ENCODE measurements at regions not wholly inside any gene's neighbourhood (a gene's known extent, or its start where the extent isn't known, plus 50 kb on each side); places are given as distances from the start of the nearest gene placed in this dataset.
"Not testable (repeated sequence)": the region's sequence is repeated elsewhere in the genome, so short reads cannot be mapped to it uniquely, and the experiment has no call there.

DNA sequence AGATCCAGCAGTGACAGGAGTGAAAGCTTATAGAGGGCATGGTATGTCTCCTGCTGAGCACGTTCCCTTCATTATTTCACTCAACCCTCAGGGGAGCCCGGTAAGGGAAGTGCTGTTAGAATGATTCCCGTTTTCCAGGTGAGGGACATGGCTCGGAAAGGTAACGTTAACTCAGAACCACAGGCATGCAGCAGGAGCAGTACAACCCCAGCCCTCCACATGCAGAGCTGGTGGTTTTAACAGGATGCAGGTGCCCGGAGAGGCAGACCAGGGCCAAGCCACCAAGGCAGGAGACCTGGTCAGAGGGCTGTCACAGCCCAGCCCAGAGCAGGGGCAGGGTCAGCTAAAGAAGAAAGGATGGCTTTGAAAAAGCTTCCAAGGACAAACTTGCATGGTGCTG lies 268.5 kb downstream of the SH3BP4 start:
- H3K36me3 Mint-ChIP-seq (ENCODE audit: low read depth): no peaks in the 10 kb centered on the region
- H3K9me3 Mint-ChIP-seq: no peaks in the 10 kb centered on the region
- H3K4me3 Mint-ChIP-seq: no peak overlapping the region
- no peaks in the 10 kb centered on the region for H3K4me1 Mint-ChIP-seq
- DNase-seq: no peak
- ChIA-PET POLR2A (no interaction called here), CTCF (no interaction called here)
- H3K27me3 Mint-ChIP-seq: peaks cover 9% of the 10 kb centered on the region
- no peak overlapping the region for H3K27ac Mint-ChIP-seq

DNA sequence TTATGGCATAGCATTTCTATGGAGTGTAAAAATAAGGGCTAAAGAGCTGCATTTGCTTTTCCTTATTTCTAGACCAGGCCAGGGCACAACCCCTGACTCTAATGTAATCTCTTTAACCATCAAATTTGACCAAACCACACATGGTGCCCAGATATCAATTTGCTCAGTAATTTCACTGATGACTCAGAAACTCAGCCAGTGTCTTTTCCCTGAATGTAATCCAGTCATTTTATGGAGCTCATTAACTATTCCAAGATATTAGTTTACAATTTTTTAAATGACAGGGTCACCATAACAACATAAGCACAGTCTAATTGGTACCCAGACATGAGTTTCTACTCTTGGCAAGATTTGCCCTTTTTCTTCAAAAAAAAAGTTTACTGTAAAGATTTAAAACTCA lies 270.8 kb upstream of the AGAP1 start:
- peaks cover 9% of the 10 kb centered on the region for H3K27me3 Mint-ChIP-seq

DNA sequence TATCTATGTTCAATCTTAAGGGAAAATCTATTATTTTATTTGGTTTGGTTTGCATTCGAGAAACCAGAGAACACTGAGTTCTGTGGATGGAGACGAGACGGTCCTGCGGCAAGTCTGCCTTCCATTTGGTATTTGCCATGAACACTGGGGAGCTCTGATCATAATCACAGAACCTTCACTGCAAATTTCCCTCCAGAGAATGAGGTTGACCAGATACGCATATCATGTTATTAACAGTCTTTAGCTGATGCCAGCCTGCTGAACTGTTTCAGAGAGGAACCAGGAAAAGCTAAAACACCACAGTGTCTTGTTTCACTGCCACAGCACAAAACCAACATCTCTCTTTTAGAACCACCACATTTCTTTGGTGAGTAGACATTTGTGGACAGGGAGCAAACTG lies 269.4 kb upstream of the AGAP1 start:
- Mint-ChIP-seq H3K27me3 (peaks cover 9% of the 10 kb centered on the region), H3K27ac (no peak overlapping the region), H3K9me3 (no peaks in the 10 kb centered on the region), H3K4me3 (no peak overlapping the region), H3K36me3 (ENCODE audit: low read depth) (no peaks in the 10 kb centered on the region), H3K4me1 (no peaks in the 10 kb centered on the region)
- CTCF ChIA-PET: interaction anchor here (0.6 kb wide), 1 partner anchor 79 kb away, joined by 3 read pairs; no protein-coding TSS in a partner anchor
- no peak for DNase-seq
- POLR2A ChIA-PET: no interaction called here

More for the DNA sequence above, 270.8 kb upstream of the AGAP1 start:
- POLR2A ChIA-PET: no interaction called here
- Mint-ChIP-seq H3K36me3 (ENCODE audit: low read depth) (no peaks in the 10 kb centered on the region), H3K4me3 (no peak overlapping the region), H3K27ac (no peak overlapping the region), H3K4me1 (no peaks in the 10 kb centered on the region), H3K9me3 (no peaks in the 10 kb centered on the region)
- CTCF ChIA-PET: no interaction called here
- no peak for DNase-seq

DNA sequence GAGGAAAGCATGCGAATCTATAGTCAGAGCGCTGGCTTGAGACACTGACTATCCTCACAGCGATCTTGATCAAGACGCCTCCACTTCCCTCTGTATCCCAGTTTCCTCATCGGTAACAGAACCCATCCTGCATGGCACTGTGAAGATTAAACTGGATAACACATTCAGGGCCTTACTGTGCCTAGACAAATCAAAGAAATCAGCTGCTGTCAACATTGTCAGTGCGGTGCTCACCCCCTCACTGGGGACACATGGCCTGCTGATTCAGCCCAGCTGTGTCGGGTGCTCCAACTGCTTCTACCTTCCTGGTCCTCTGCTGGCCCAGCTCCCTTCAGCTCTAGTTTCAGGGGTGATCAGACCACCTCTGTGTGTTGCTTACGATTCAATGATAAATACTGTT lies 268.6 kb upstream of the AGAP1 start:
- ChIA-PET POLR2A (no interaction called here), CTCF (no interaction called here)
- Mint-ChIP-seq H3K4me1 (no peaks in the 10 kb centered on the region), H3K4me3 (no peak overlapping the region), H3K27me3 (peaks cover 11% of the 10 kb centered on the region), H3K27ac (no peak overlapping the region), H3K9me3 (no peaks in the 10 kb centered on the region), H3K36me3 (ENCODE audit: low read depth) (no peaks in the 10 kb centered on the region)
- DNase-seq: no peak

DNA sequence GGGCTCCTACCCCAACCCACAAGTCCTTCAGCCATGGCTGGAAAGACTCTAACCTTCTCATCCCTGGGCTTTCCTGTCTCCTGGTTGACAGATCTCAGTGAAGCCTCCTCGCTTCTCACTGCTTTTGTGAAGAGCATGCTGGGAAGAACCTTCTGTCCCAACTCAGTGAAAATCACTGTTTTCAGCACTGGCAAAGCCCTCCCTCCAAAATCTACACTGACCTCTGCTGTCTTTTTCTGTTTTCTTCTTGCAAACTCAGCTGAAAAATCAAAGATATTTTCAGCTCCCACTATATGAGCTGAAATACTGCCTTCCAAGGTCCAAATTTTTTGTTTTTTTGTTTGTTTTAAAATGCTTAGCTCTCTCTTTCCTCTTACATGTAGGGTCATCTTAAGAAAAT lies 266.3 kb upstream of the AGAP1 start:
- H3K4me1 Mint-ChIP-seq: no peaks in the 10 kb centered on the region
- POLR2A ChIA-PET: no interaction called here
- CTCF ChIA-PET: interaction anchor here (0.8 kb wide), 1 partner anchor 38 kb away, joined by 3 read pairs; no protein-coding TSS in a partner anchor

DNA sequence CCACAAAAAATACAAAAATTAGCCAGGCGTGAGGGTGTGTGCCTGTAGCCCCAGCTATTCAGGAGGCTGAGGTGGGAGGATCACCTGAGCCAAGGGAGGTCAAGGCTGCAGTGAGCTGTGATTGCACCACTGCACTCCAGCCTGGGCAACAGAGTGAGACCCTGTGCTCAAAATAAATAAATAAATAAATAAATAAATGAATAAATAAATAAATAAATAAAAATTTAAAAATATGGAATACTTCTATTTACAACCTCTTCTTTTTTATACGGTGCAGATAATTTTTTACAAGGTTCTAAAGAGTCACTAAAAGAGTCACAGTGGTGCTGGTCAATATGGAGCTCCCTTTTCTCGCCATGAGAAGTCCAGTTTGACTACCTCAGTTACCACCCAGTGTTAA lies 265.4 kb upstream of the AGAP1 start:
- H3K4me1 Mint-ChIP-seq; POLR2A ChIA-PET; H3K36me3 Mint-ChIP-seq (ENCODE audit: low read depth); H3K4me3 Mint-ChIP-seq; CTCF ChIA-PET; H3K27me3 Mint-ChIP-seq; H3K27ac Mint-ChIP-seq; H3K9me3 Mint-ChIP-seq; DNase-seq: not testable (repeated sequence)

More for the DNA sequence above, 266.3 kb upstream of the AGAP1 start:
- Mint-ChIP-seq H3K27ac (no peak overlapping the region), H3K27me3 (peaks cover 9% of the 10 kb centered on the region), H3K9me3 (no peaks in the 10 kb centered on the region), H3K4me3 (no peak overlapping the region), H3K36me3 (ENCODE audit: low read depth) (no peaks in the 10 kb centered on the region)
- DNase-seq: no peak

DNA sequence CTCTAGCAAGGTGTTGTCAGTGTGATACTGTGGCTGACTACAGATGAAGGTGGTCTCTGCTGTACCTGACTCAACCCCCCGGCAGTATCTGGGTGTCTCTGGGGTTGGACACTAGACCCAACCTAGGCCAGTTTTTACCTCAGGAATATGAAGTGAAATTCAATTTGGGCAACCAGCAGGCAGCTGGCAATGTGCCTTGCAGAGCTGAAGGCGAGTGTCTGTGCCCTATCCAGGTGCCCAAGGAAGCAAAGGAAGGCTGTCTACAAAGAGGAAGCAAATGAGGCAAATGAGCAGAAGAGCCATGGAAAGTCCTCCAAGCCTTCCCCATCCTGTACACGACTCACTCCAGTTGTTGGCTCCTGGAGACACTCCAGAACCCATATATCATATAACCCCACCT lies 264.6 kb upstream of the AGAP1 start:
- no peaks in the 10 kb centered on the region for H3K4me1 Mint-ChIP-seq
- H3K27ac Mint-ChIP-seq: no peak overlapping the region
- no peak overlapping the region for H3K4me3 Mint-ChIP-seq
- ChIA-PET CTCF (no interaction called here), POLR2A (no interaction called here)
- H3K36me3 Mint-ChIP-seq (ENCODE audit: low read depth): no peaks in the 10 kb centered on the region
- no peak for DNase-seq
- H3K27me3 Mint-ChIP-seq: peaks cover 6% of the 10 kb centered on the region
- no peaks in the 10 kb centered on the region for H3K9me3 Mint-ChIP-seq

DNA sequence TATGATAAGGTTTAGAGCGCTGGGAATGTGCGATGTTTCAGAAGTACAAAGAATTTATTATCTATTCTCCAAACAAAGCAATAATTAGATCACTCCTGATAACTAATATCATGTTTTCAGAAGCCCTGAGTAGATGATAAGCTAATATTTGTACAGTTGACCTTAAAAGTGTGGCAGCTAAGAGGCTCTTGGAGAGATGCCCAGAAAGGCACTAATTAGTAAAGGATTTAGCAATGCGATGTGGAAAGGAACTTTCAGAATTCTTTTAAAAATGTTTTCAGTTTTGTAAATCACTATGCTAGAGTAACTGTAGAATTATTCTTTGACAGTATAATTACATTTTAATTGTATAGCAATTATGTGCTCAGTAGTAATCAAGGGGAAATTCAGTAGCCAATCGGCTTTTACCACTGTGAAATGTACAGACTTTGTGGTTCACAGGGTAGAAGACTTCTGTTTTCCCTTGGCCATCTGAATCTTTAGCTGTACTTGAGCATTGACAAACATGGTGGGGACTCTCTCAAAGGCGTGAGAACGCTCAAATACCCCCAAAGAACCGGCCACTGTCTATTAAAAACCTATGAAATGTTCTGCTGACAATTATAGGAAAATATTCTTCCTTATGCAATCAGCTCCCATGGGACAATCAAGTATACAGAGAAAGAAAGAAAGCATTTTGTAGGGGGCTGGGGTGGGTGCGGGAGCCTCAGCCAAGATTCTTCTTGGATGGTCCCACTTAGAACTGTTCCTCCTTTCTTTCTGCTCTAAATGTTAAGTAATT lies 262.8 kb upstream of the AGAP1 start:
- Mint-ChIP-seq H3K36me3 (ENCODE audit: low read depth) (no peaks in the 10 kb centered on the region), H3K27ac (no peak overlapping the region), H3K9me3 (no peaks in the 10 kb centered on the region), H3K4me3 (no peak overlapping the region), H3K27me3 (peaks cover 6% of the 10 kb centered on the region), H3K4me1 (no peaks in the 10 kb centered on the region)
- DNase-seq: no peak
- ChIA-PET CTCF (no interaction called here), POLR2A (no interaction called here)

DNA sequence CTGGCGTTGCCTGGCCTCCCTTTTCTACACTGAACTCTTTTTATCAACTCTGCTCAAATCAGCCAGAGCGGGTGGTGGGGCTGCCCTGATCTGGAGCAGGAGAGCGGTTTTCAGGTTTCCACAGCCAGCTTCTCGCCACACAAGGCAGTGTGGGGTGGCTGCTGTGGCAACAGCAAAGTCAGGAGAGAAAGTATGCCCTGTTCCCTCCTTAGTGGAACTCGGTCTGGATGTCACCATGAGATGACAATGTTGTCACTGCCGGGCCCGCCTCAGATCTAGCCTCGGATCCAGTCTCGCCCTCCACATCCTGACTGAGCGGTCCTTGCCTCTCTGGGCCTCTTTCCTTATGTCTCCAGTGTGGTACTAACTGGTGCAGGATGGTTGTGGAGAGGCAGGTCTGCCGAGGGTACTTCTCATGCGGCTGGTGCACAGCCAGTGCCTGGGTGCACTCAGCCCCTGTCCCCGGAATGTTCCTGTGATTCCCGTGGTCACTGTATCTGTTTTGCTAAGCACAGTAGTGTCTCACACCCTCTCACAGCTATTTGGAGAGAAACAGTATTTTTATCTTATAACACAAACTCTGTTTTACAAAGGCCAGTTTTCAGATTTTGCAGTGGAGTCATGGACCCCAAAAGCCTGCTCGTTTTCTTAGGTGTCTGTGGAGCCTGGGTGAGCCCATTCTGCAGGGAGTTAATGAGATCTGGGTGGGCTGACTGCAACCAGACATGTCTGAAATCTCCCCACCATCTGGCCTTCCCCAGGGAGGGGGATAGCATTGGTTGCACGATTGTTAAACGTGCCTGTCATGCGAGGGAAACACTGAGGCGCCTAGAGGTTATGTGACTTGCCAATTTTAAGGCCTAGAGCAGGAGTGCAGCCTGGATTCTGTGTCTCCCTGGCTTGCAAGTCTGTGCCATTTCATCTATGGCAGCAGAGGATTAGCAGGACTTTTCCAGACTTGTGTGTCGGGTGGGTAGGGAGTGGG lies 261.1 kb upstream of the AGAP1 start:
- Mint-ChIP-seq H3K36me3 (ENCODE audit: low read depth) (no peaks in the 10 kb centered on the region), H3K27me3 (peaks cover 3% of the 10 kb centered on the region), H3K4me1 (no peaks in the 10 kb centered on the region), H3K9me3 (no peaks in the 10 kb centered on the region), H3K27ac (no peak overlapping the region), H3K4me3 (no peak overlapping the region)
- ChIA-PET CTCF (no interaction called here), POLR2A (no interaction called here)
- no peak for DNase-seq

DNA sequence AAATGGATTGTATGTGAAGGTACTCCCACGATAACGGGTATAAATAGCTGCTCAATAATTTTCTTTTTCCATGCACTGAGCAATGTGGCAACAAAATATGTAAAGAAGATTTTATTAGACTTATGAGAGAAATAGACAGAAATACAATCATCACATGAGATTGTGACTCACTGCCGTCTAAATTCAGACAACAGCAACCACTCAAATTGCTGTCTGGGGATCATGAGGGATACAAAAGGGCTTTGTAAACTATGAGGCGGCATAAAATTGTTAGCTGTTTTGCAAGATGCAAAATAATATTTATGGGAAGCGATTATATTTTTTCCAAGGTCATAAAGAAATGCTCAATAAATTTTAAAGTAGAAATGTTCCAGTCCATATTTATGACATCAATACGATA lies 259.1 kb upstream of the AGAP1 start:
- CTCF ChIA-PET: no interaction called here
- H3K36me3 Mint-ChIP-seq (ENCODE audit: low read depth): no peaks in the 10 kb centered on the region
- no peak for DNase-seq
- H3K27ac Mint-ChIP-seq: no peak overlapping the region
- H3K27me3 Mint-ChIP-seq: no peaks in the 10 kb centered on the region
- POLR2A ChIA-PET: no interaction called here
- no peaks in the 10 kb centered on the region for H3K9me3 Mint-ChIP-seq
- H3K4me3 Mint-ChIP-seq: no peak overlapping the region
- H3K4me1 Mint-ChIP-seq: no peaks in the 10 kb centered on the region

DNA sequence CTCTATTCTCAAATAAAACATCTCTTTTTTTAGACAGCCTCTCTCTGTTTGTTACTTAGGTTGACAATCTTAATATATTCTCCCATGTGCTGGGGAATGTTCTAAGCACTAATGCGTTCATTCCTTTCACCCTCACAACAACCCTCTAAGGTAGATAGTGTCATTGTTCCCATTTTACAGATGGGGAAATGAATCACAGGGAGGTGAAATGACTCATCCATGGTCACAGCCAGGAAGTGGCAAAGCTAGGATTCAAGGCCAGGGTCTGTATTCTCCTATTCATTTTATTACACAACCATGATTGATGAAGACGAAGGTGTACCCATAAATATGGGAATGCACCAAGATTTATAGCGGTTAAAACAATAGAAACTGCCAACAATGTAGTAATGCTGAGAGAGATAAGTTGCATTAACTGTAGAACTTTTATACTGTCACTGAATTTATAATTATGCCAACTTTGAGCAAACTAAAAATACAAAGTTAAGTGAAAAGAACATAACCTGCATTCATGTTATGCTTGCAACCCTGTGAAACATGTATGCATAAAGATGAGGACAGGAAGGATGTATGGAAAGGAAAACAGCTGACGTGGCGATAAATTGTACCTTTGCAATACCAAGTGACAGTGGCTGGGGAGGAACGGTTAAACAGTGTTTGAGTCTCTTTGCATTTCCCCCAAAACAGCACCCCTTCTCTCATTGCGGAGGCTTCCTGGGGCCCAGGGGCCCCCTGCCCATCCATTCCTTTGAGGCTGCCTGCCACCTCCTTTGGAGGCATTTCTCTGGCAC lies 257.7 kb upstream of the AGAP1 start:
- Mint-ChIP-seq H3K27ac (no peak overlapping the region), H3K4me1 (no peaks in the 10 kb centered on the region), H3K9me3 (no peaks in the 10 kb centered on the region), H3K27me3 (peaks cover 3% of the 10 kb centered on the region), H3K36me3 (ENCODE audit: low read depth) (no peaks in the 10 kb centered on the region), H3K4me3 (no peak overlapping the region)
- POLR2A ChIA-PET: no interaction called here
- CTCF ChIA-PET: no interaction called here
- DNase-seq: no peak

DNA sequence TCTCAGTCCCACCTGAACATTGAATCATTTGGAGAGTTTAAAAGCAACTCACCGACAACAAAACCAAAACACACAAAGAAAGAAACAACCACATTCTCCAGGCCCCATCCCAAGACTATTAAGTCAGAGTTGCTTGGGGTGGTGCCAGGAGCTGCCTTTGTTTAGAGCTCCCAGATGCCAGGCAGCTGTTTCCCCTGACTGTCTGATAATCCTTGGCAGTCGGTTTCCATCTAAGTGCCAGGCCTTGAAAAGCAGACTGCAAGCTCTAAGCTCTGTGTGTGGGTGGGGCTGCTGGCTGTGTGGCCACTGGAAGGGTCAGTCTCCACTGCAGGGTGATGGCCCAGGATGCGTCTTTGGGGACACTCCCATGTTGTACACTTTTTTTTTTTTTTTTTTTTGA lies 255.3 kb upstream of the AGAP1 start:
- no peak overlapping the region for H3K4me3 Mint-ChIP-seq
- peaks cover 3% of the 10 kb centered on the region for H3K27me3 Mint-ChIP-seq
- H3K36me3 Mint-ChIP-seq (ENCODE audit: low read depth): no peaks in the 10 kb centered on the region
- H3K4me1 Mint-ChIP-seq: no peaks in the 10 kb centered on the region
- no peak overlapping the region for H3K27ac Mint-ChIP-seq
- ChIA-PET POLR2A (no interaction called here), CTCF (interaction anchor here (0.8 to 1.0 kb wide), 2 partner anchors 18 to 1582 kb away, joined by 3 to 5 read pairs; no protein-coding TSS in a partner anchor)
- no peaks in the 10 kb centered on the region for H3K9me3 Mint-ChIP-seq
- no peak for DNase-seq

DNA sequence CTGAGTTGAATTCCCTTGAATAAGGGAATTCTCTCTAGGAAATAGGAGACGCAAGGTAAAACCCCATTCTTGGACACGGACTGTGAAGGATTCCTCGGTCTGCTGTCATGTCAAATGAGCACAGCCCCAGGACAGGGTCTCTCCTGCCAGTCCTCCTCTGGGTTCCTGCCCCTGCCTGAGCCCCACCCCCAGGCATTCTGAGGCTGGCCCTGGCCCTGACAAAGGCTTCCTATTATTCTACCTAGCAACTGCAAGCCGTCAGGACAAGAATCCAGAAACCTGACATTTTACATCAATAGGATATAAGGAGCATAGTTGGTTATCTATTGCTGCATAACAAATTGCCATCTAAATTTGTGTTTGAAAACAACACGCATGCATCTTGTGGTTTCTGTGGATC lies 253.3 kb upstream of the AGAP1 start:
- ChIA-PET POLR2A (no interaction called here), CTCF (no interaction called here)
- no peak for DNase-seq
- H3K4me1 Mint-ChIP-seq: no peaks in the 10 kb centered on the region
- no peak overlapping the region for H3K27ac Mint-ChIP-seq
- no peak overlapping the region for H3K4me3 Mint-ChIP-seq
- no peaks in the 10 kb centered on the region for H3K36me3 Mint-ChIP-seq (ENCODE audit: low read depth)
- no peaks in the 10 kb centered on the region for H3K9me3 Mint-ChIP-seq
- peaks cover 7% of the 10 kb centered on the region for H3K27me3 Mint-ChIP-seq
